ENCODE measurements at regions not wholly inside any gene's neighbourhood (a gene's known extent, or its start where the extent isn't known, plus 50 kb on each side); places are given as distances from the start of the nearest gene placed in this dataset.

DNA sequence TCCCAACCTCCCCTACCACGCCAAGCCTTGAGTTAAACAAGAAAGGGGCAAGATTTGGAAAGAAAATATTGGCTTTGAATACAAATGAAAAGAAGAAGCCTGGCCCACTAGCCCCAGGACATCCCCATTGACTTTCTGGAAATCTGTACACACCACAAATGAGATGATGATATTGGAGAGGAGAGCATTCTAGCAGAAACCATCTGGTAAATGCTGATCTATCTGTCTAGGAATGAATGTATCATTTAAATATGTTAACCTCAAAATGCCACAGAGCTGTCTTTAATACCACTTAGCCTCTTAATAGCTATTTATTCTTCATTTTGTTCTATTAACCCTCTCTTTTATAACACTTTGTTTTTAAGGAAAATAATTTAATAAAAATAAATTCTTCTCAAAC lies 270.2 kb upstream of the PDE4D start:
- Histone ChIP-seq H3K4me3 (ENCODE audit: severe bottlenecking) (no peak overlapping the region), H3K27me3 (ENCODE audit: insufficient read depth, poor library complexity, severe bottlenecking) (peaks cover 9% of the 10 kb centered on the region), H3K36me3 (ENCODE audit: low read depth) (no peaks in the 10 kb centered on the region), H3K9me3 (ENCODE audit: severe bottlenecking) (no peaks in the 10 kb centered on the region), H3K4me1 (ENCODE audit: insufficient read depth, poor library complexity, severe bottlenecking) (no peaks in the 10 kb centered on the region), H3K27ac (ENCODE audit: poor library complexity, severe bottlenecking) (no peak overlapping the region)
- DNase-seq (ENCODE audit: low spot score), result no peak
- no peak for ATAC-seq (ENCODE audit: low read depth)
- TF ChIP-seq, protein P1, sequence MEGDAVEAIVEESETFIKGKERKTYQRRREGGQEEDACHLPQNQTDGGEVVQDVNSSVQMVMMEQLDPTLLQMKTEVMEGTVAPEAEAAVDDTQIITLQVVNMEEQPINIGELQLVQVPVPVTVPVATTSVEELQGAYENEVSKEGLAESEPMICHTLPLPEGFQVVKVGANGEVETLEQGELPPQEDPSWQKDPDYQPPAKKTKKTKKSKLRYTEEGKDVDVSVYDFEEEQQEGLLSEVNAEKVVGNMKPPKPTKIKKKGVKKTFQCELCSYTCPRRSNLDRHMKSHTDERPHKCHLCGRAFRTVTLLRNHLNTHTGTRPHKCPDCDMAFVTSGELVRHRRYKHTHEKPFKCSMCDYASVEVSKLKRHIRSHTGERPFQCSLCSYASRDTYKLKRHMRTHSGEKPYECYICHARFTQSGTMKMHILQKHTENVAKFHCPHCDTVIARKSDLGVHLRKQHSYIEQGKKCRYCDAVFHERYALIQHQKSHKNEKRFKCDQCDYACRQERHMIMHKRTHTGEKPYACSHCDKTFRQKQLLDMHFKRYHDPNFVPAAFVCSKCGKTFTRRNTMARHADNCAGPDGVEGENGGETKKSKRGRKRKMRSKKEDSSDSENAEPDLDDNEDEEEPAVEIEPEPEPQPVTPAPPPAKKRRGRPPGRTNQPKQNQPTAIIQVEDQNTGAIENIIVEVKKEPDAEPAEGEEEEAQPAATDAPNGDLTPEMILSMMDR (IDR thresholded peaks at IDR 0.05; ENCODE audit: poor library complexity, severe bottlenecking), result no peak

DNA sequence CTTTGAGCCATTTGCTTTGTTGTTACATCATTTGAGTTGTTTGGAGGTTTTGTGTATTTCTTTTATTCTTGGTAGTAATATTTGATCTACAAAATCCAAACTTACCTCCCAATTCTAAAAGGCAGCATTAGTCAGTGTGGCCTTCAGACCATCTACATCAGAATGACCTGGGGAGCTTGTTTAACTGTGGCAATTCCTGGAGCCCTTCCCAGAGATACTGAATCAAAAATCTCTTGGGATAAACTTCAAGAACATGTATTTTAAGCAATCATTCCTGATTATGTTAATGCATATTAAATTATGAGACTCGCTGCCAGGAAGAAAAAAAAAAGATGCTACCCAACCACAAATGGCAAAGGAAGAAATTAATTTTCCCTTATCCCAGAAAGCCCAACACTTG lies 268.9 kb upstream of the PDE4D start:
- no peak for DNase-seq (ENCODE audit: low spot score)
- Histone ChIP-seq H3K27me3 (ENCODE audit: insufficient read depth, poor library complexity, severe bottlenecking) (peaks cover 9% of the 10 kb centered on the region), H3K4me3 (ENCODE audit: severe bottlenecking) (no peak overlapping the region), H3K27ac (ENCODE audit: poor library complexity, severe bottlenecking) (no peak overlapping the region), H3K9me3 (ENCODE audit: severe bottlenecking) (no peaks in the 10 kb centered on the region), H3K36me3 (ENCODE audit: low read depth) (no peaks in the 10 kb centered on the region), H3K4me1 (ENCODE audit: insufficient read depth, poor library complexity, severe bottlenecking) (no peaks in the 10 kb centered on the region)
- ATAC-seq (ENCODE audit: low read depth), result no peak
- TF ChIP-seq, protein P1 (IDR thresholded peaks at IDR 0.05; ENCODE audit: poor library complexity, severe bottlenecking), result no peak

DNA sequence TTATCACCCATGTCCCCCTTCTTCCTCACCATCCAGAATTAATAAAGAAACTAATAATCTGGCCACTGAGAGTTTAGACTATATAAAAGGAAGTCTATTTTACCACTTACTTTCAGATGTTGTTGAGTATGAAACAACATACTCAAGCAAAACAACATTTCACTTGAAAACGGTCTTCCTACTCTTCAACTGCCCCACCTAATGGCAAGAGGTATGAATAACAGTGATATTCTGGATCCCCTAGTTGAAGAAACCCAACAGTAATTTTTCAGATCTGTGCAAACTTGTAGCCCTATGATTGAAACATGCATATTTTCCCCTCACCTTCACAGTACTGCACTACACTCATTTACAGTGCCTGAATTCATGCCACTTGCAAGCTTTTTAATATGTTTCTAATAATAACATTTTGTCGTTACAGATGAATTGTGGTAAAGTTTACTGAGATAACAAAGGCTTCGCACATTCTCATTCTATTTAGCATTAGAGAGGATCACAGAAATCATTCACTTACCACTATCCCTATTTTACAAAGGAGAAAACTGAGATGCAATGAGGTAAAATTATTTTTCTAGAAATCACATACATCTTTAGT lies 267.9 kb upstream of the PDE4D start:
- ATAC-seq (ENCODE audit: low read depth), result no peak
- no peak for DNase-seq (ENCODE audit: low spot score)

DNA sequence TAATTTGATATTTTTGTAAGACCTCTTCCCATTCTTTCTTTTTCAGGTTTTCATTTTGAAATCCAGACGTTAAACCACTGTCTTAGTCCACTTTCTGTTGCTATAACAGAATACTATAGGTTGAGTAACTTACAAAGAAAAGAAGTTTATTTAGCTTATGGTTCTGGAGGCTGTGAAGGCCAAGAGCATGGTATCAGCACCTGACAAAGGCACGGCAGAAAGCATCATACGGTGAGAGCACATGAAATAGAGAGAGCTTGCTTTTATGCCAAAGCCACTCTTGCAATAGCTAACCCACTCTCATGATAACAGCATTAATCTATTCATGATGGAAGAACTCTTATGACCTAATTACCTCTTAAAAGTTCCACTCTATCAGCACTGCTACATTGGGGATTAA lies 255.6 kb upstream of the PDE4D start:
- Histone ChIP-seq H3K36me3 (ENCODE audit: low read depth) (no peaks in the 10 kb centered on the region), H3K27me3 (ENCODE audit: insufficient read depth, poor library complexity, severe bottlenecking) (peaks cover 4% of the 10 kb centered on the region), H3K4me3 (ENCODE audit: severe bottlenecking) (no peak overlapping the region), H3K4me1 (ENCODE audit: insufficient read depth, poor library complexity, severe bottlenecking) (no peaks in the 10 kb centered on the region), H3K9me3 (ENCODE audit: severe bottlenecking) (no peaks in the 10 kb centered on the region), H3K27ac (ENCODE audit: poor library complexity, severe bottlenecking) (no peak overlapping the region)
- TF ChIP-seq, protein P1 (IDR thresholded peaks at IDR 0.05; ENCODE audit: poor library complexity, severe bottlenecking), result no peak
- no peak for DNase-seq (ENCODE audit: low spot score)
- ATAC-seq (ENCODE audit: low read depth), result no peak

More for the DNA sequence above, 267.9 kb upstream of the PDE4D start:
- no peaks in the 10 kb centered on the region for H3K36me3 ChIP-seq (ENCODE audit: low read depth)
- H3K4me1 ChIP-seq (ENCODE audit: insufficient read depth, poor library complexity, severe bottlenecking), result no peaks in the 10 kb centered on the region
- TF ChIP-seq, protein P1 (IDR thresholded peaks at IDR 0.05; ENCODE audit: poor library complexity, severe bottlenecking), result peak; percentile 77
- H3K4me3 ChIP-seq (ENCODE audit: severe bottlenecking), result no peak overlapping the region
- H3K27ac ChIP-seq (ENCODE audit: poor library complexity, severe bottlenecking), result no peak overlapping the region
- peaks cover 9% of the 10 kb centered on the region for H3K27me3 ChIP-seq (ENCODE audit: insufficient read depth, poor library complexity, severe bottlenecking)
- H3K9me3 ChIP-seq (ENCODE audit: severe bottlenecking), result no peaks in the 10 kb centered on the region

DNA sequence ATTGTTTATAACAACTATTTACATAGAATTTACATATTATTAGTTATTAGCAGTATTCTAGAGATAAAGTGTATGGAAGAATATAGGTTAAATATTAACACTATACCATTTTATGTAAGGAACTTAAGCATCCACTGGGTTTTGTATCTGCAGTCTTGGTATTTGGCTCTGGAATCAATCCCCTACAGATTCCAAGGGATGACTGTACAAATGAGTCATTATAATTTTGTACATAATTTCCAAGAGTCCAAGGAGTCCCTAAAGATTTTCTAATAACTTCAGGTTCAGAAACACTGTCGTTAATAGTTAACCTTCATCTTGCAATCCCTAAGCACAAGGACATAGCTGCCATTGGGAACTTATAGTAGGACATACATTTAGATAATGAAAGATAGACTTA lies 254.8 kb upstream of the PDE4D start:
- no peak for DNase-seq (ENCODE audit: low spot score)
- Histone ChIP-seq H3K36me3 (ENCODE audit: low read depth) (no peaks in the 10 kb centered on the region), H3K4me1 (ENCODE audit: insufficient read depth, poor library complexity, severe bottlenecking) (no peaks in the 10 kb centered on the region), H3K27ac (ENCODE audit: poor library complexity, severe bottlenecking) (no peak overlapping the region), H3K4me3 (ENCODE audit: severe bottlenecking) (no peak overlapping the region), H3K27me3 (ENCODE audit: insufficient read depth, poor library complexity, severe bottlenecking) (peaks cover 4% of the 10 kb centered on the region), H3K9me3 (ENCODE audit: severe bottlenecking) (no peaks in the 10 kb centered on the region)
- TF ChIP-seq, protein P1 (IDR thresholded peaks at IDR 0.05; ENCODE audit: poor library complexity, severe bottlenecking), result no peak
- ATAC-seq (ENCODE audit: low read depth), result 0 out of 3 replicates have a peak, but pooled peaks have one; percentile 33

Data from RWPE2 (cell line).